ENCODE measurements at regions not wholly inside any gene's neighbourhood (a gene's known extent, or its start where the extent isn't known, plus 50 kb on each side); places are given as distances from the start of the nearest gene placed in this dataset.

DNA sequence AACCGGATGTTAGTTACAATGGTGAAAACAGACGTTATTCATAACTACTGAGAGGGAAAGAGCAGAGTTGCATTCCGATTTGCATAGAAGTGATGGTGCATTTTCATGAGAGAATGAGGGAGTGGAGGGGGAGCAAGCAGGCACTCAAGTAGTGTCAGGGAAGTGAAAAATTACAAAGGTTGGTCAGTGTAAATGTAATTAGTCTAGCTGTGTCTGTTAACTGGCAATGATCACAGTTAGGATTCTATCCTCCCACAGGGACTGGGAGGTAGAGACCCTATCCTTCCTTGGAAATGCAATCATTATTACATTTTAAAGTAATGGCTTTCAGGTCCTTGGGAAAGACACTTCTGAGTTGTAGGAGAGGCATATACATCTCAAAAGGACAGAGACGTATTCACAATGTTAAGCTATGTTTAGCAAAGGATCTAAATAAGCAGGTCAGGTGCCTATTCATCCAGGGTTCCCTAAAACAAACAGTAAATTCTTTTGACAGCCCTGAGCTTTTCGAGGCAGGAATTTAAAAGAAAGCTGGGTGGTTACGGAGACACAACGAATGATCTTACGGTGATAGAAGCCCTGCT lies 1671.8 kb upstream of the DDX18 start:
- Histone ChIP-seq H4K20me1 (ENCODE audit: control insufficient read depth, insufficient read depth, low read depth, low read length) (no peaks in the 10 kb centered on the region), H3K36me3 (ENCODE audit: control insufficient read depth, low read length) (no peaks in the 10 kb centered on the region), H3K9me3 (ENCODE audit: control insufficient read depth, insufficient read depth, low read length) (peaks cover 4% of the 10 kb centered on the region; the same call in 1 of the 2 replicates), H3K4me2 (ENCODE audit: low read length) (no peak overlapping the region), H3F3A (ENCODE audit: control insufficient read depth, insufficient read depth) (no peaks in the 10 kb centered on the region), H3K4me3 (ENCODE audit: low read length) (no peak overlapping the region), H3K4me1 (ENCODE audit: control insufficient read depth, low read length) (no peaks in the 10 kb centered on the region), H3K79me2 (ENCODE audit: control insufficient read depth, low read length) (no peaks in the 10 kb centered on the region), H3K27me3 (ENCODE audit: control insufficient read depth, low read length) (no peaks in the 10 kb centered on the region), H3K27ac (ENCODE audit: low read depth, low read length) (no peak overlapping the region), H3K9me2 (replicated peaks; ENCODE audit: control insufficient read depth, low read length) (no peaks in the 10 kb centered on the region)
- TF ChIP-seq, protein P1, sequence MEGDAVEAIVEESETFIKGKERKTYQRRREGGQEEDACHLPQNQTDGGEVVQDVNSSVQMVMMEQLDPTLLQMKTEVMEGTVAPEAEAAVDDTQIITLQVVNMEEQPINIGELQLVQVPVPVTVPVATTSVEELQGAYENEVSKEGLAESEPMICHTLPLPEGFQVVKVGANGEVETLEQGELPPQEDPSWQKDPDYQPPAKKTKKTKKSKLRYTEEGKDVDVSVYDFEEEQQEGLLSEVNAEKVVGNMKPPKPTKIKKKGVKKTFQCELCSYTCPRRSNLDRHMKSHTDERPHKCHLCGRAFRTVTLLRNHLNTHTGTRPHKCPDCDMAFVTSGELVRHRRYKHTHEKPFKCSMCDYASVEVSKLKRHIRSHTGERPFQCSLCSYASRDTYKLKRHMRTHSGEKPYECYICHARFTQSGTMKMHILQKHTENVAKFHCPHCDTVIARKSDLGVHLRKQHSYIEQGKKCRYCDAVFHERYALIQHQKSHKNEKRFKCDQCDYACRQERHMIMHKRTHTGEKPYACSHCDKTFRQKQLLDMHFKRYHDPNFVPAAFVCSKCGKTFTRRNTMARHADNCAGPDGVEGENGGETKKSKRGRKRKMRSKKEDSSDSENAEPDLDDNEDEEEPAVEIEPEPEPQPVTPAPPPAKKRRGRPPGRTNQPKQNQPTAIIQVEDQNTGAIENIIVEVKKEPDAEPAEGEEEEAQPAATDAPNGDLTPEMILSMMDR (IDR thresholded peaks at IDR 0.05; ENCODE audit: low read depth, low read length, poor library complexity, severe bottlenecking): no peak

DNA sequence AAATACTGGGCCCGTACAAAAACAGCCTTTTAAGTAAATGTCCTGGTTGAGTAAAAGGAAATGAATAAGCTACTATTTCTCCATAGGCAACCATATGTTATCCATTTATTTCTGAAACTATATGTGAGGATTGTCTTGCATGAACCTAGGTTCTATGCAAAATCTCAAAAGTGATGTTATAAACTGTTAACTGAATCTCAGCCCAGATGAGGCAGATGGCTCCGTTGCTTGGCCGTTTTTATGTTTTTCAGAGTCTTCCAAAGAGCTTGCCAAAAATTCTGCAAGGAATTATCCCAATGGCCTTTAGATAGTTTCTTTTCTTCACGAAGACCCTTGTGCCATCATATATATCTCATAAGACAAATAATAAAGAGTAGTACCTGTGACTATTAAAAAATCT lies 1669.5 kb upstream of the DDX18 start:
- H3F3A ChIP-seq (ENCODE audit: control insufficient read depth, insufficient read depth): no peaks in the 10 kb centered on the region
- no peaks in the 10 kb centered on the region for H3K79me2 ChIP-seq (ENCODE audit: control insufficient read depth, low read length)
- no peak overlapping the region for H3K4me3 ChIP-seq (ENCODE audit: low read length)
- H3K27ac ChIP-seq (ENCODE audit: low read depth, low read length): no peak overlapping the region
- TF ChIP-seq, protein P1 (IDR thresholded peaks at IDR 0.05; ENCODE audit: low read depth, low read length, poor library complexity, severe bottlenecking): no peak
- no peak for TF ChIP-seq EZH2phosphoT487 (IDR thresholded peaks at IDR 0.05; ENCODE audit: borderline replicate concordance, low read length)
- H4K20me1 ChIP-seq (ENCODE audit: control insufficient read depth, insufficient read depth, low read depth, low read length): no peaks in the 10 kb centered on the region
- no peaks in the 10 kb centered on the region for H3K9me2 ChIP-seq (replicated peaks; ENCODE audit: control insufficient read depth, low read length)
- no peaks in the 10 kb centered on the region for H3K27me3 ChIP-seq (ENCODE audit: control insufficient read depth, low read length)
- H3K9me3 ChIP-seq (ENCODE audit: control insufficient read depth, insufficient read depth, low read length): no peaks in the 10 kb centered on the region
- H3K4me2 ChIP-seq (ENCODE audit: low read length): no peak overlapping the region
- no peaks in the 10 kb centered on the region for H3K4me1 ChIP-seq (ENCODE audit: control insufficient read depth, low read length)
- H3K36me3 ChIP-seq (ENCODE audit: control insufficient read depth, low read length): no peaks in the 10 kb centered on the region

DNA sequence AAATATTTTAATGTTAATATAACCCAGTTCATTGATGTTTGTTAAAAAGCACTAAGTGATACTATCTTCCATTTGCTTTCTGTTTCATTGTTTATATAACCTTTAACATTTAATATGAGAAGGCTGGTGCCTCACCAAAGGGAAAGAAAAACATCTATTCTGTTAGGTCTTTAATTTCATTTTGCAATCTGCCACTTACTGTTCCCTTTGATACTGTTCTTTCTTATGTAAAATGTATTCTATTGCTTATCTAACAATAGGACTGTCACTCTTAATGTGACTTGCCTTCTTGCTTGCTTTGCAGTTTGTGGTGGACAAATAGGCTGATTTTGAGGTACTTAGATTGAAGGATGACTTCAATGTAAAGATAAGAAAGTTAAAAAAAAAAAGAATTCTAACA lies 1666.1 kb upstream of the DDX18 start:
- Histone ChIP-seq H3K9me2 (replicated peaks; ENCODE audit: control insufficient read depth, low read length) (no peaks in the 10 kb centered on the region), H3K27ac (ENCODE audit: low read depth, low read length) (no peak overlapping the region), H3K36me3 (ENCODE audit: control insufficient read depth, low read length) (no peaks in the 10 kb centered on the region), H3K4me2 (ENCODE audit: low read length) (no peak overlapping the region), H3K27me3 (ENCODE audit: control insufficient read depth, low read length) (no peaks in the 10 kb centered on the region), H3K4me3 (ENCODE audit: low read length) (no peak overlapping the region), H4K20me1 (ENCODE audit: control insufficient read depth, insufficient read depth, low read depth, low read length) (no peaks in the 10 kb centered on the region), H3K79me2 (ENCODE audit: control insufficient read depth, low read length) (no peaks in the 10 kb centered on the region), H3F3A (ENCODE audit: control insufficient read depth, insufficient read depth) (no peaks in the 10 kb centered on the region), H3K9me3 (ENCODE audit: control insufficient read depth, insufficient read depth, low read length) (no peaks in the 10 kb centered on the region), H3K4me1 (ENCODE audit: control insufficient read depth, low read length) (no peaks in the 10 kb centered on the region)
- TF ChIP-seq EZH2phosphoT487 (IDR thresholded peaks at IDR 0.05; ENCODE audit: borderline replicate concordance, low read length): no peak
- TF ChIP-seq, protein P1 (IDR thresholded peaks at IDR 0.05; ENCODE audit: low read depth, low read length, poor library complexity, severe bottlenecking): no peak
